SH-SY5Y (cell line): ENCODE measurements at regions not wholly inside any gene's neighbourhood (a gene's known extent, or its start where the extent isn't known, plus 50 kb on each side); places are given as distances from the start of the nearest gene placed in this dataset.

ENCODE experiments used
- GATA2 ChIP-seq: IDR thresholded peaks from 2 replicates; pipeline ENCODE4 v1.6.1; 2011; ENCODE audit warnings: mild to moderate bottlenecking, low read depth, low read length
- GATA3 ChIP-seq: IDR thresholded peaks from 2 replicates; pipeline ENCODE4 v1.6.1; 2011; ENCODE audit warnings: low read depth, mild to moderate bottlenecking, low read length, moderate library complexity

GRCh38 chr20:60427516-60427915 is 469.3 kb downstream of the CDH26 start:
- TF ChIP-seq GATA3 (no peak), GATA2 (no peak)
